ENCODE measurements at regions not wholly inside any gene's neighbourhood (a gene's known extent, or its start where the extent isn't known, plus 50 kb on each side); places are given as distances from the start of the nearest gene placed in this dataset.
"Not testable (repeated sequence)": the region's sequence is repeated elsewhere in the genome, so short reads cannot be mapped to it uniquely, and the experiment has no call there.

GRCh38 chr22:25413620-25414019 is 150.9 kb upstream of the GRK3 start:
- DNase-seq (no peak), ATAC-seq (no peak)
- no peaks in the 10 kb centered on the region for H3K36me3 ChIP-seq (ENCODE audit: low read depth)
- no peak for TF ChIP-seq CTCF (IDR thresholded peaks at IDR 0.05)
- H3K4me3 ChIP-seq: no peak overlapping the region
- no peaks in the 10 kb centered on the region for H3K4me1 ChIP-seq (ENCODE audit: low read depth)
- intact Hi-C loops (cut with DNase I, micrococcal nuclease): no loop called here
- H3K9me3 ChIP-seq: no peaks in the 10 kb centered on the region

GRCh38 chr22:25415731-25416130 is 148.7 kb upstream of the GRK3 start:
- DNase-seq; H3K4me3 ChIP-seq; H3K36me3 ChIP-seq (ENCODE audit: low read depth); H3K9me3 ChIP-seq; intact Hi-C loops (cut with DNase I, micrococcal nuclease); ATAC-seq: not testable (repeated sequence)
- H3K4me1 ChIP-seq (ENCODE audit: low read depth): peaks cover 16% of the 10 kb centered on the region

- DNase-seq; H3K36me3 ChIP-seq (ENCODE audit: low read depth); H3K9me3 ChIP-seq; H3K4me3 ChIP-seq; intact Hi-C loops (cut with DNase I, micrococcal nuclease); ATAC-seq: not testable (repeated sequence)
- peaks cover 26% of the 10 kb centered on the region for H3K4me1 ChIP-seq (ENCODE audit: low read depth)
Observed at GRCh38 chr22:25417826-25418225, 146.6 kb upstream of the GRK3 start.

GRCh38 chr22:25419247-25420113 is 145.0 kb upstream of the GRK3 start:
- DNase-seq: peak; percentile 46 to 63 (median 47)
- intact Hi-C loops (cut with DNase I, micrococcal nuclease): no loop called here
- peak; percentile 66 for ATAC-seq
- no peak for TF ChIP-seq CTCF (IDR thresholded peaks at IDR 0.05)
- Histone ChIP-seq H3K36me3 (ENCODE audit: low read depth) (no peaks in the 10 kb centered on the region), H3K9me3 (no peaks in the 10 kb centered on the region), H3K4me1 (ENCODE audit: low read depth) (peaks cover 26% of the 10 kb centered on the region), H3K4me3 (no peak overlapping the region)

GRCh38 chr22:25420114-25420441 is 144.4 kb upstream of the GRK3 start:
- H3K4me1 ChIP-seq (ENCODE audit: low read depth): peaks cover 26% of the 10 kb centered on the region
- DNase-seq (peak in 1 of 3 donors; percentile 42), ATAC-seq (peak; percentile 55)
- H3K36me3 ChIP-seq (ENCODE audit: low read depth); H3K4me3 ChIP-seq; intact Hi-C loops (cut with DNase I, micrococcal nuclease); H3K9me3 ChIP-seq: not testable (repeated sequence)

GRCh38 chr22:25420471-25420924 is 144.0 kb upstream of the GRK3 start:
- Histone ChIP-seq H3K4me1 (ENCODE audit: low read depth) (peaks cover 26% of the 10 kb centered on the region), H3K4me3 (no peak overlapping the region), H3K36me3 (ENCODE audit: low read depth) (no peaks in the 10 kb centered on the region), H3K9me3 (no peaks in the 10 kb centered on the region)
- no peak for TF ChIP-seq CTCF (IDR thresholded peaks at IDR 0.05)
- ATAC-seq (peak; percentile 40), DNase-seq (peak in 1 of 3 donors; percentile 42)
- intact Hi-C loops (cut with DNase I, micrococcal nuclease): no loop called here

- H3K36me3 ChIP-seq (ENCODE audit: low read depth): no peaks in the 10 kb centered on the region
- no peaks in the 10 kb centered on the region for H3K9me3 ChIP-seq
- peaks cover 26% of the 10 kb centered on the region for H3K4me1 ChIP-seq (ENCODE audit: low read depth)
- intact Hi-C loops (cut with DNase I, micrococcal nuclease): no loop called here
- no peak overlapping the region for H3K4me3 ChIP-seq
- ATAC-seq: peak; percentile 70
- TF ChIP-seq CTCF (IDR thresholded peaks at IDR 0.05): no peak
- DNase-seq: peak in 2 of 3 donors; percentile 31 to 66
Observed at GRCh38 chr22:25420925-25421904, 143.3 kb upstream of the GRK3 start.

GRCh38 chr22:25426530-25427308 is 137.8 kb upstream of the GRK3 start:
- not testable (repeated sequence) for ATAC-seq

More at GRCh38 chr22:25426530-25427308, 137.8 kb upstream of the GRK3 start:
- H3K36me3 ChIP-seq (ENCODE audit: low read depth); H3K4me1 ChIP-seq (ENCODE audit: low read depth); H3K9me3 ChIP-seq; DNase-seq; H3K4me3 ChIP-seq: not testable (repeated sequence)
- intact Hi-C loops (cut with DNase I, micrococcal nuclease): loop anchor here in 1 of 2 donors (5.0 kb wide), 1 partner anchor 1586 kb away; no protein-coding TSS in a partner anchor

Data from mucosa of descending colon (tissue), 3 donors.